Left ventricle myocardium inferior (tissue), 1 donor: ENCODE measurements at regions not wholly inside any gene's neighbourhood (a gene's known extent, or its start where the extent isn't known, plus 50 kb on each side); places are given as distances from the start of the nearest gene placed in this dataset.

Experiments
- DNase-seq: peaks from one replicate; pipeline ENCODE4 v3.0.0-alpha.2; 2020
- H3K27ac ChIP-seq: fragments of 200-600 bp; replicated peaks from 2 replicates; pipeline ENCODE4 v1.8.0; 2021
- H3K27me3 ChIP-seq: fragments of 200-600 bp; 2 replicates; pipeline ENCODE4 v1.8.0; 2021; ENCODE audit warnings: low read depth
- H3K36me3 ChIP-seq: fragments of 200-600 bp; 2 replicates; pipeline ENCODE4 v1.8.0; 2021
- H3K4me1 ChIP-seq: fragments of 200-600 bp; 2 replicates; pipeline ENCODE4 v1.8.0; 2021
- H3K4me3 ChIP-seq: fragments of 200-600 bp; 2 replicates; pipeline ENCODE4 v1.8.0; 2021; ENCODE audit warnings: mild to moderate bottlenecking, moderate library complexity
- H3K9me3 ChIP-seq: fragments of 200-600 bp; replicated peaks from 2 replicates; pipeline ENCODE4 v1.8.0; 2021
- CTCF ChIP-seq: fragments of 200-600 bp; IDR thresholded peaks from 2 replicates; pipeline ENCODE4 v1.8.0; 2021; ENCODE audit warnings: antibody characterized with exemption, mild to moderate bottlenecking, borderline replicate concordance
- intact Hi-C: fragments of 100-400 bp; cut with micrococcal nuclease; formaldehyde crosslinking; loops from one replicate; pipeline ENCODE4 v1.11.0; 2022
- donor health status: DM: no; HTN: yes; CAD: no; lungs with severe emphysema.

- Histone ChIP-seq H3K27ac (no peak overlapping the region), H3K4me3 (no peak overlapping the region), H3K9me3 (no peaks in the 10 kb centered on the region), H3K36me3 (no peaks in the 10 kb centered on the region), H3K4me1 (no peaks in the 10 kb centered on the region), H3K27me3 (no peaks in the 10 kb centered on the region)
- no peak for TF ChIP-seq CTCF
- intact Hi-C loops: no loop called here
- no peak for DNase-seq
Observed at GRCh38 chr14:85332401-85332800, 197.5 kb upstream of the FLRT2 start.

GRCh38 chr14:85333313-85333712 is 196.6 kb upstream of the FLRT2 start:
- intact Hi-C loops: no loop called here
- H3K4me1 ChIP-seq: no peaks in the 10 kb centered on the region
- H3K4me3 ChIP-seq: no peak overlapping the region
- H3K36me3 ChIP-seq: no peaks in the 10 kb centered on the region
- no peaks in the 10 kb centered on the region for H3K27me3 ChIP-seq
- no peak overlapping the region for H3K27ac ChIP-seq
- no peak for TF ChIP-seq CTCF
- H3K9me3 ChIP-seq: no peaks in the 10 kb centered on the region
- no peak for DNase-seq

GRCh38 chr14:85333841-85334240 is 196.1 kb upstream of the FLRT2 start:
- TF ChIP-seq CTCF: no peak
- DNase-seq: no peak
- no peak overlapping the region for H3K4me3 ChIP-seq
- no peaks in the 10 kb centered on the region for H3K27me3 ChIP-seq
- no peaks in the 10 kb centered on the region for H3K36me3 ChIP-seq
- no peak overlapping the region for H3K27ac ChIP-seq
- intact Hi-C loops: no loop called here
- no peaks in the 10 kb centered on the region for H3K9me3 ChIP-seq
- no peaks in the 10 kb centered on the region for H3K4me1 ChIP-seq

- intact Hi-C loops: no loop called here
- Histone ChIP-seq H3K36me3 (no peaks in the 10 kb centered on the region), H3K27me3 (no peaks in the 10 kb centered on the region), H3K4me1 (no peaks in the 10 kb centered on the region), H3K9me3 (no peaks in the 10 kb centered on the region), H3K4me3 (no peak overlapping the region), H3K27ac (no peak overlapping the region)
- TF ChIP-seq CTCF: no peak
- no peak for DNase-seq
Observed at GRCh38 chr14:85334316-85334715, 195.6 kb upstream of the FLRT2 start.

GRCh38 chr14:85336257-85336656 is 193.7 kb upstream of the FLRT2 start:
- Histone ChIP-seq H3K27ac (no peak overlapping the region), H3K9me3 (no peaks in the 10 kb centered on the region), H3K4me3 (no peak overlapping the region), H3K4me1 (no peaks in the 10 kb centered on the region), H3K36me3 (no peaks in the 10 kb centered on the region), H3K27me3 (no peaks in the 10 kb centered on the region)
- no peak for TF ChIP-seq CTCF
- intact Hi-C loops: no loop called here
- DNase-seq: no peak

GRCh38 chr14:85336817-85337216 is 193.1 kb upstream of the FLRT2 start:
- no peak for TF ChIP-seq CTCF
- Histone ChIP-seq H3K9me3 (no peaks in the 10 kb centered on the region), H3K4me3 (no peak overlapping the region), H3K36me3 (no peaks in the 10 kb centered on the region), H3K27ac (no peak overlapping the region), H3K27me3 (no peaks in the 10 kb centered on the region), H3K4me1 (no peaks in the 10 kb centered on the region)
- intact Hi-C loops: no loop called here
- no peak for DNase-seq
